Activated naive CD8-positive, alpha-beta T cell treated with anti-CD3 and anti-CD28 coated beads, Interleukin-2, amount 50 U/mL, for 24 hours (primary cell): ENCODE measurements at regions not wholly inside any gene's neighbourhood (a gene's known extent, or its start where the extent isn't known, plus 50 kb on each side); places are given as distances from the start of the nearest gene placed in this dataset.

Source experiments
- ATAC-seq: fragments of 150-1000 bp; cut with Tn5 transposase; one replicate; pipeline ENCODE4 v1.10.0; 2021
- DNase-seq: peaks from one replicate; pipeline ENCODE4 v3.0.0; 2021
- H3K27ac Mint-ChIP-seq: one replicate; pipeline ENCODE4 v1.8.0; 2021; ENCODE audit warnings: mild to moderate bottlenecking, mixed read lengths
- H3K27me3 Mint-ChIP-seq: one replicate; pipeline ENCODE4 v1.8.0; 2021; ENCODE audit warnings: mixed read lengths
- H3K36me3 Mint-ChIP-seq: one replicate; pipeline ENCODE4 v1.8.0; 2021; ENCODE audit warnings: low read depth, mixed read lengths
- H3K4me1 Mint-ChIP-seq: one replicate; pipeline ENCODE4 v1.8.0; 2021; ENCODE audit warnings: mixed read lengths
- H3K4me3 Mint-ChIP-seq: one replicate; pipeline ENCODE4 v1.8.0; 2021; ENCODE audit warnings: mild to moderate bottlenecking, moderate library complexity, mixed read lengths
- H3K9me3 Mint-ChIP-seq: one replicate; pipeline ENCODE4 v1.8.0; 2021; ENCODE audit warnings: mixed read lengths

- H3K4me1 Mint-ChIP-seq: no peaks in the 10 kb centered on the region
- H3K9me3 Mint-ChIP-seq: peaks cover 17% of the 10 kb centered on the region
- no peaks in the 10 kb centered on the region for H3K36me3 Mint-ChIP-seq
- no peaks in the 10 kb centered on the region for H3K27me3 Mint-ChIP-seq
- H3K4me3 Mint-ChIP-seq: no peak overlapping the region
- ATAC-seq (no peak), DNase-seq (no peak)
- no peak overlapping the region for H3K27ac Mint-ChIP-seq
Observed at GRCh38 chr5:166834246-166834645, 1457.2 kb upstream of the WWC1 start.

- Mint-ChIP-seq H3K9me3 (peaks cover 32% of the 10 kb centered on the region), H3K27me3 (no peaks in the 10 kb centered on the region), H3K4me3 (no peak overlapping the region), H3K27ac (no peak overlapping the region), H3K36me3 (no peaks in the 10 kb centered on the region), H3K4me1 (no peaks in the 10 kb centered on the region)
- ATAC-seq: no peak
- DNase-seq: no peak
Observed at GRCh38 chr5:166845044-166845443, 1446.4 kb upstream of the WWC1 start.

- no peak for DNase-seq
- no peaks in the 10 kb centered on the region for H3K4me1 Mint-ChIP-seq
- H3K4me3 Mint-ChIP-seq: no peak overlapping the region
- ATAC-seq: no peak
- H3K9me3 Mint-ChIP-seq: peaks cover 29% of the 10 kb centered on the region
- H3K36me3 Mint-ChIP-seq: no peaks in the 10 kb centered on the region
- H3K27me3 Mint-ChIP-seq: no peaks in the 10 kb centered on the region
- no peak overlapping the region for H3K27ac Mint-ChIP-seq
Observed at GRCh38 chr5:166856791-166857190, 1434.7 kb upstream of the WWC1 start.

- H3K4me1 Mint-ChIP-seq: no peaks in the 10 kb centered on the region
- no peak overlapping the region for H3K4me3 Mint-ChIP-seq
- no peak overlapping the region for H3K27ac Mint-ChIP-seq
- no peaks in the 10 kb centered on the region for H3K36me3 Mint-ChIP-seq
- no peaks in the 10 kb centered on the region for H3K27me3 Mint-ChIP-seq
- no peak for DNase-seq
- peaks cover 23% of the 10 kb centered on the region for H3K9me3 Mint-ChIP-seq
- no peak for ATAC-seq
Observed at GRCh38 chr5:166860426-166860825, 1431.0 kb upstream of the WWC1 start.

GRCh38 chr5:166862581-166862980, 1428.9 kb upstream of the WWC1 start:
- no peaks in the 10 kb centered on the region for H3K4me1 Mint-ChIP-seq
- peaks cover 20% of the 10 kb centered on the region for H3K9me3 Mint-ChIP-seq
- DNase-seq (no peak), ATAC-seq (no peak)
- H3K4me3 Mint-ChIP-seq: no peak overlapping the region
- H3K36me3 Mint-ChIP-seq: no peaks in the 10 kb centered on the region
- no peak overlapping the region for H3K27ac Mint-ChIP-seq
- H3K27me3 Mint-ChIP-seq: no peaks in the 10 kb centered on the region

DNA sequence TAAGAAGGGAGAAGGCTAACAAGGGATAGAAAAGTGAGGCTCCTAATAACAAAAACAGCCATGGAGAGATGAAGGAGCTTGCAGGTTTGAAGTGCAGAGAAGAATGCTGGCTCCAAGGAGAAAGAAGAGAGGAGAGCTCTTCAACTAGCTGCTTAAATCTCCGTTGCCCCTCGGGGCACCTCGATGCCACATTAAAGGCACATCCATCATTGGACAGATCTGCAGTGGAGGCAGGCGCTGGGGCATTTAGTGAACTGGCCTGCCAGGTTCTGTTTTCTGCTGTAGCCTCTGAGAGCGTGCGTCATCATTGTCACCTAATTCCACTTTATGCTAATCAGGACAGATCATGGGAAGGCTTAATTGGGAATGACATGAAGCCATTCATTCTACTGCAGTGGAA, 1426.2 kb upstream of the WWC1 start:
- no peak overlapping the region for H3K4me3 Mint-ChIP-seq
- ATAC-seq: no peak
- H3K9me3 Mint-ChIP-seq: peaks cover 19% of the 10 kb centered on the region
- no peak for DNase-seq
- no peak overlapping the region for H3K27ac Mint-ChIP-seq
- no peaks in the 10 kb centered on the region for H3K36me3 Mint-ChIP-seq
- no peaks in the 10 kb centered on the region for H3K4me1 Mint-ChIP-seq
- H3K27me3 Mint-ChIP-seq: no peaks in the 10 kb centered on the region

DNA sequence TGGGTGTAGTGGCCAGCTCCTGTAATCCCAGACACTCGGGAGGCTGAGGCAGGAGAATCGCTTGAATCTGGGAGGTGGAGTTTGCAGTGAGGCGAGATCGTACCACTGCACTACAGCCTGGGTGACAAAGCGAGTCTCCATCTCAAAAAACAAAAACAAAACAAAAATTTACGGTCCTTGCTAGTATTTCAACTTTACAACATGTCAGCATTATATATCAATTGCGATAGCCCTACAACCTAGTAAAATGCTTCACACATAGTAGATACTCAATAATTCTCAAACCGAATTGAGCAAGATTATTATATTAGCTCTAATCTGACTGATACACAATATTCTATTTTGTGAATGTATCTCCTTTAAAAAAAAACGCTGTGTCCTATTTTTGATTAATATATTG, 1411.0 kb upstream of the WWC1 start:
- Mint-ChIP-seq H3K9me3 (peaks cover 16% of the 10 kb centered on the region), H3K36me3 (no peaks in the 10 kb centered on the region), H3K27me3 (no peaks in the 10 kb centered on the region)

GRCh38 chr5:166881802-166882201, 1409.6 kb upstream of the WWC1 start:
- ATAC-seq (no peak), DNase-seq (no peak)
- Mint-ChIP-seq H3K4me3 (no peak overlapping the region), H3K27me3 (no peaks in the 10 kb centered on the region), H3K36me3 (no peaks in the 10 kb centered on the region), H3K4me1 (no peaks in the 10 kb centered on the region), H3K27ac (no peak overlapping the region), H3K9me3 (peaks cover 16% of the 10 kb centered on the region)

More for the DNA sequence above, 1411.0 kb upstream of the WWC1 start:
- DNase-seq: no peak
- ATAC-seq: no peak
- H3K27ac Mint-ChIP-seq: no peak overlapping the region
- no peaks in the 10 kb centered on the region for H3K4me1 Mint-ChIP-seq
- H3K4me3 Mint-ChIP-seq: no peak overlapping the region

DNA sequence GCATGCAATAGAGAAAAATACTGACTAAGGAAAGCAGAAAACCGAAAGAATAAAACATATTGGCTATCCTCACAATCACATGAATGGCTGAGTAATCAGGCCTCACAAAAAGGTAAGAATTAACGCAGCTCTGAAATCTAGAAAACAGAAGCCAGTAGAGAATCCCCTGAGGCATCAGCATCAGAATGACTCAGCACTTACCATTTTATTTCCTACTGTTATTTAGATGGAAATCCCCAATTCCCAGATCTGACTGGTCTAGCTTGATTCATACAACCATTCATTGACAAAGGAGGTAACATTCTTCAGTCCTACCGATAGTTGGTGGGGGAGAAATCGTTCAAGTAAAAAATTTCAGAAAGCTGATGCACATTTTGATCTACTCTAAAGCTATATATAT, 1408.4 kb upstream of the WWC1 start:
- DNase-seq: no peak

GRCh38 chr5:166898166-166898565, 1393.3 kb upstream of the WWC1 start:
- Mint-ChIP-seq H3K9me3 (peaks cover 11% of the 10 kb centered on the region), H3K27ac (no peak overlapping the region), H3K36me3 (no peaks in the 10 kb centered on the region), H3K4me1 (no peaks in the 10 kb centered on the region), H3K4me3 (no peak overlapping the region), H3K27me3 (no peaks in the 10 kb centered on the region)
- no peak for DNase-seq
- no peak for ATAC-seq

More for the DNA sequence above, 1408.4 kb upstream of the WWC1 start:
- H3K9me3 Mint-ChIP-seq: peaks cover 12% of the 10 kb centered on the region
- H3K27me3 Mint-ChIP-seq: no peaks in the 10 kb centered on the region
- ATAC-seq: no peak
- H3K4me3 Mint-ChIP-seq: no peak overlapping the region
- no peaks in the 10 kb centered on the region for H3K4me1 Mint-ChIP-seq
- H3K36me3 Mint-ChIP-seq: no peaks in the 10 kb centered on the region
- no peak overlapping the region for H3K27ac Mint-ChIP-seq

DNA sequence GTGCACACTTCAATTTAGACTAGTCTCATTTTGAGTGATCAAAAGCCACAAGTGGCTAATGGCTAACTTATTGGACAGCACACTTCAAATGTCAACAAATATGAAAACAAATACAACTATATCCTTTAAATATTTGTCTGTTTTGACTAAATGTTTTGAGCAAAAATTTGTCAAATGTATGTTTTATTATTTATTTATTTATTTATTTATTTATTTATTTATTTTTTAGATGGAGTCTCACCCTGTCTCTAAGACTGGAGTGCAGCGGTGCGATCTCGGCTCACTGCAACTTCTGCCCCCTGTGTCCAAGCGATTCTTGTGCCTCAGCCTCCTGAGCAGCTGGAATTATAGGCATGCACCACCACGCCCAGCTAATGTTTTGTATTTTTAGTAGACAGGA, 1392.1 kb upstream of the WWC1 start:
- Mint-ChIP-seq H3K9me3 (peaks cover 11% of the 10 kb centered on the region), H3K4me3 (no peak overlapping the region), H3K27me3 (no peaks in the 10 kb centered on the region), H3K4me1 (no peaks in the 10 kb centered on the region), H3K36me3 (no peaks in the 10 kb centered on the region), H3K27ac (no peak overlapping the region)
- DNase-seq (no peak), ATAC-seq (no peak)

DNA sequence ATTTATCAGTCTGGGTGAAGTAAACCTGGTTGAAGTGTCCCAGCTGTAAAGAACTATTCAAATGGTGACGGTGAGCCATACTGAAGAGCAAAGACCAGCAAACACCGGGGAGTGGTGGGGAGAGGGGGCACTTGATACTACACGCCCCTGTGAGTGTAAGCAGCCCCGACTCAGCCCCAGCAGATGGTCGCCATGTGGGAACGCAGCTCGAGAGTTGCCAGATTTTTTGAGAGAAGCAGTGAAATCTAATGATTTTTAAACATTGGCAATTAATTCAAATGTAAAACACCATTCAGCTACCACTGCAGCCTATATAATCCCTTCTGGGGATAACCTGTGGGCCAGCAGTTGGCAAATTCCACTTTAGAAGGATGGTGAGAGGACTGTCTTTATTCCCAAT, 1386.9 kb upstream of the WWC1 start:
- DNase-seq: no peak
- no peak overlapping the region for H3K4me3 Mint-ChIP-seq
- no peak overlapping the region for H3K27ac Mint-ChIP-seq
- ATAC-seq: no peak
- no peaks in the 10 kb centered on the region for H3K27me3 Mint-ChIP-seq
- no peaks in the 10 kb centered on the region for H3K36me3 Mint-ChIP-seq
- H3K4me1 Mint-ChIP-seq: no peaks in the 10 kb centered on the region
- H3K9me3 Mint-ChIP-seq: no peaks in the 10 kb centered on the region

GRCh38 chr5:166906991-166907713, 1384.3 kb upstream of the WWC1 start:
- H3K36me3 Mint-ChIP-seq: no peaks in the 10 kb centered on the region
- no peak overlapping the region for H3K27ac Mint-ChIP-seq
- H3K4me1 Mint-ChIP-seq: no peaks in the 10 kb centered on the region
- ATAC-seq (no peak), DNase-seq (no peak)
- no peaks in the 10 kb centered on the region for H3K27me3 Mint-ChIP-seq
- peaks cover 4% of the 10 kb centered on the region for H3K9me3 Mint-ChIP-seq
- no peak overlapping the region for H3K4me3 Mint-ChIP-seq

GRCh38 chr5:166909040-166909439, 1382.4 kb upstream of the WWC1 start:
- Mint-ChIP-seq H3K4me3 (no peak overlapping the region), H3K27ac (no peak overlapping the region), H3K9me3 (peaks cover 4% of the 10 kb centered on the region), H3K4me1 (no peaks in the 10 kb centered on the region), H3K36me3 (no peaks in the 10 kb centered on the region), H3K27me3 (no peaks in the 10 kb centered on the region)
- DNase-seq (no peak), ATAC-seq (no peak)

GRCh38 chr5:166909926-166910325, 1381.5 kb upstream of the WWC1 start:
- H3K4me3 Mint-ChIP-seq: no peak overlapping the region
- no peak for DNase-seq
- H3K36me3 Mint-ChIP-seq: no peaks in the 10 kb centered on the region
- H3K9me3 Mint-ChIP-seq: peaks cover 4% of the 10 kb centered on the region
- no peaks in the 10 kb centered on the region for H3K27me3 Mint-ChIP-seq
- H3K27ac Mint-ChIP-seq: no peak overlapping the region
- no peaks in the 10 kb centered on the region for H3K4me1 Mint-ChIP-seq
- ATAC-seq: no peak

DNA sequence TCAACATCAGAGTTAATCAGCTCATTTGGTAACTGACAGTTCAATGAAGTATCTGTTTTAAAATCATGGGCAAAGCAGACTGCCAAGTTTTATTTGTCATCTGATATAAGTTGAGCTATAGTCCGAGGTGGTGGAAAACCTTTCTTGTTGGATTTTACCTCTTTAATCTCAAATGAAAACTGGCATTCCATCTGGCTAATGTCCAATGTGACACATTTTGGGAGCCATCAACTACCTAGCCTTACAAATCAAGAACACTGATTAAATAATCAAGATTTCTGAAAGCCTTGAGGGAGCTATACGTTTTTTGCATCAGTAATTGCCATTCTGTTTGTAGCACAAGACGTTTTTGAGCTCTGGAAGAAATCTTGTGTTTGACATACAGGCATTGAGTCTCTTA, 1380.5 kb upstream of the WWC1 start:
- Mint-ChIP-seq H3K27me3 (no peaks in the 10 kb centered on the region), H3K27ac (no peak overlapping the region), H3K4me1 (no peaks in the 10 kb centered on the region), H3K4me3 (no peak overlapping the region), H3K9me3 (peaks cover 4% of the 10 kb centered on the region), H3K36me3 (no peaks in the 10 kb centered on the region)
- no peak for DNase-seq
- ATAC-seq: no peak
